Upper lobe of right lung (tissue), 1 donor: ENCODE measurements at regions not wholly inside any gene's neighbourhood (a gene's known extent, or its start where the extent isn't known, plus 50 kb on each side); places are given as distances from the start of the nearest gene placed in this dataset.
A peak's percentile ranks its signal among the peaks of the same experiment; 100 is the strongest.

ENCODE experiments used
- ATAC-seq: fragments of 200-7000 bp; cut with Tn5 transposase; one replicate; pipeline ENCODE4 v1.9.1; 2020; ENCODE audit warnings: mild to moderate bottlenecking, moderate library complexity
- DNase-seq: peaks from one replicate; pipeline ENCODE4 v3.0.0-alpha.2; 2020
- H3K27ac ChIP-seq: fragments of 200-600 bp; one replicate; pipeline ENCODE4 v1.8.0; 2022
- H3K27me3 ChIP-seq: fragments of 200-600 bp; one replicate; pipeline ENCODE4 v1.8.0; 2022; ENCODE audit warnings: mild to moderate bottlenecking
- H3K36me3 ChIP-seq: fragments of 200-600 bp; one replicate; pipeline ENCODE4 v1.8.0; 2022
- H3K4me1 ChIP-seq: fragments of 200-600 bp; one replicate; pipeline ENCODE4 v1.8.0; 2022
- H3K4me3 ChIP-seq: fragments of 200-600 bp; one replicate; pipeline ENCODE4 v1.8.0; 2022; ENCODE audit warnings: mild to moderate bottlenecking
- H3K9me3 ChIP-seq: fragments of 200-600 bp; one replicate; pipeline ENCODE4 v1.8.0; 2022
- CTCF ChIP-seq: fragments of 200-600 bp; IDR thresholded peaks from one replicate; pipeline ENCODE4 v1.8.0; 2022; ENCODE audit warnings: antibody characterized with exemption
- intact Hi-C: fragments of 100-400 bp; cut with DNase I; formaldehyde crosslinking; loops from one replicate; pipeline ENCODE4 v1.11.0; 2022
- donor health status: DM: no; HTN: yes; CAD: no; lungs with severe emphysema.

GRCh38 chr2:199594443-199594842, 136.7 kb upstream of the SATB2 start:
- H3K27ac ChIP-seq, result no peak overlapping the region
- H3K4me3 ChIP-seq, result no peak overlapping the region
- no peaks in the 10 kb centered on the region for H3K4me1 ChIP-seq
- ATAC-seq (peak; percentile 46), DNase-seq (no peak)
- intact Hi-C loops, result no loop called here
- H3K36me3 ChIP-seq, result no peaks in the 10 kb centered on the region
- no peaks in the 10 kb centered on the region for H3K9me3 ChIP-seq
- no peak for TF ChIP-seq CTCF
- H3K27me3 ChIP-seq, result no peaks in the 10 kb centered on the region

DNA sequence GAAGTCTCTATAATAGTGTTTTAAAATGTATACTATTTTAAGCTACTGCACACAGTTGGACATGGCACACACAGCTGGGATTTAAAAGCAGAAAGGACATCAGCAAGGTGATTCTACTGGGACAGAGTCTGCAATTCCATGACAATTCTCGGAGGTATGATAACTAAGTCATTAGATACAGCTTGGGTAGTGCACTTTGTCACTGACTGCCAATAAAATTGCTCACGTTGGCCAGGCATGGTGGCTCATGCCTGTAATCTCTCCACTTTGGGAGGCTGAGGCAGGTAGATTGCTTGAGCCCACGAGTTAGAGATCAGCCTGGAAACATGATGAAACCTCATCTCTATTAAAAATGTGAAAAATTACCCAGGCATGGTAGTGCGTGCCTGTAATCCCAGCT, 134.1 kb upstream of the SATB2 start:
- TF ChIP-seq CTCF, result no peak
- Histone ChIP-seq H3K27ac (no peak overlapping the region), H3K27me3 (no peaks in the 10 kb centered on the region), H3K36me3 (no peaks in the 10 kb centered on the region), H3K9me3 (no peaks in the 10 kb centered on the region), H3K4me3 (no peak overlapping the region), H3K4me1 (no peaks in the 10 kb centered on the region)
- intact Hi-C loops, result no loop called here
- ATAC-seq (no peak), DNase-seq (no peak)

DNA sequence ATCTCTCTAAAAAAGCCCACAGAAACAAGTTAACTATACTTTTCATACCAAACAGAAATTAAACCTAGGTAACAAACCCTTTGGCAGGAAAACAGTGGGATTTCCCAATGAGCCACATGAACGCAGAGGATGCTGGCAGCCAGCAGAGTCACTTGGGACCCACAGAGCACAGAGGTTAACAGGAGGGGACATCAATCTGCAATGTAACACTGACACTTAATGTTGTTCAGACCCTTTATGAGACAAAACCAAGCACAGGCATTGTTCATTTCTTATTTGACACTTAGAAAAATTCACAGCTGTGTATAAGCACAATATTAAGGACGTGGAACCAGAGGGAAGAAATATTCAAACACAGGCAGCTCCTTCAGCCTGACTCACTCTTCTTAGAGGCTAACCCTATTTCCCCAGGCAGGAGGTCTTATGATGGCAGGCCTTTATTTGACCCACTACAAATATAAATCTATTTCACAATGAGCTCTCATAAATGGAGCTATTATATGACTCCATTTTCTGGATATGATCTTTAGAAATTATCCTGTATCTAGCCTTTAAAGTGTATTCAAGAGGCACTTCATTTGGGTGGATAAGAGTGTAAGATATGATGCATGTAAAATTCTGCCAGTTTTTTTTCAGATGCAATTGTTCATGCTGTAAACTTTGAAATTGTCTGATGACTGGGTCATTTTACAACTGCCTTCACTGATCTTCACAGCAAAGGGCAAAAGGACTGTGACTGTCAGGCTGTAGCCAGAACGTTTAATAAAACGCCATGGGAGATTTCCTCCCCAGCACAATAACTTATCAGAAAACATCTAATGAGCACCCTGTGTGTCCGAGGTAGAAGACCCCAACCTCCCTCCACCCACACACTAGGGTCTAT, 132.8 kb upstream of the SATB2 start:
- ATAC-seq, result no peak

DNA sequence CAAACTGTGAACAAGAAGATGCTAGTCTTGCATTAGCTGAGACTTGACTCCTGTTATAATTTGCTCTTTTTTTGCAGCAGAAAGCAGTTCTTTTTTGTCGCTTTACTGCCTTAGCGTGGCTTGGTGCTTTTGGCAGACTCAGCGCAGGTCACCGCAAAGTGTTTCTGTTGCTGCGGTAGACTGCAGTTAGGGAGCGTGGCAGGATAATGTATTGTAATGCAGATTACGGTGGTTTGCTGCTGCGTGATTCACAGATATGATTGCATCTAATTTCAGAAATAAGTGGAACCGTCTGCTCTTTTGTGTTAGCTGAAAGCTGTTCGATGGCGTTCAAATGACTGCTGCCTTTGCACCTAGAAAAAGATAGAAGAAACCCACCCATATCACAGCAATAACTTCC, 131.6 kb upstream of the SATB2 start:
- no peak for TF ChIP-seq CTCF
- no peak overlapping the region for H3K4me3 ChIP-seq

More for the DNA sequence above, 132.8 kb upstream of the SATB2 start:
- Histone ChIP-seq H3K4me1 (no peaks in the 10 kb centered on the region), H3K9me3 (no peaks in the 10 kb centered on the region), H3K27ac (no peak overlapping the region), H3K36me3 (no peaks in the 10 kb centered on the region), H3K4me3 (no peak overlapping the region), H3K27me3 (no peaks in the 10 kb centered on the region)
- no peak for DNase-seq
- TF ChIP-seq CTCF, result no peak
- intact Hi-C loops, result no loop called here

GRCh38 chr2:199588054-199588453, 130.3 kb upstream of the SATB2 start:
- Histone ChIP-seq H3K9me3 (no peaks in the 10 kb centered on the region), H3K36me3 (no peaks in the 10 kb centered on the region), H3K4me1 (no peaks in the 10 kb centered on the region), H3K4me3 (no peak overlapping the region), H3K27me3 (no peaks in the 10 kb centered on the region), H3K27ac (no peak overlapping the region)
- DNase-seq (no peak), ATAC-seq (no peak)
- TF ChIP-seq CTCF, result no peak
- intact Hi-C loops, result no loop called here

More for the DNA sequence above, 131.6 kb upstream of the SATB2 start:
- Histone ChIP-seq H3K27me3 (no peaks in the 10 kb centered on the region), H3K27ac (no peak overlapping the region), H3K9me3 (no peaks in the 10 kb centered on the region), H3K36me3 (no peaks in the 10 kb centered on the region), H3K4me1 (no peaks in the 10 kb centered on the region)
- intact Hi-C loops, result no loop called here
- no peak for DNase-seq
- ATAC-seq, result no peak
